MM.1S (cell line): ENCODE measurements at regions not wholly inside any gene's neighbourhood (a gene's known extent, or its start where the extent isn't known, plus 50 kb on each side); places are given as distances from the start of the nearest gene placed in this dataset.

Experiments
- DNase-seq: peaks from one replicate; pipeline ENCODE4 v3.0.0-alpha.2; 2015
- H2AFZ ChIP-seq: fragments of 300-600 bp; sonication (generic); 2 replicates; pipeline ENCODE4 v1.6.0; 2016; ENCODE audit warnings: antibody characterized with exemption, low read length
- H3F3A ChIP-seq: fragments of 300-600 bp; sonication (generic); 2 replicates; pipeline ENCODE4 v1.6.1; 2016; ENCODE audit warnings: mild to moderate bottlenecking, antibody characterized with exemption, low read length, moderate library complexity, mixed read lengths; ENCODE audit not compliant: insufficient read depth
- H3K27ac ChIP-seq: fragments of 300-600 bp; sonication (generic); 2 replicates; pipeline ENCODE4 v1.5.1; 2016; ENCODE audit warnings: mild to moderate bottlenecking, low read length
- H3K27me3 ChIP-seq: fragments of 300-600 bp; sonication (generic); replicated peaks from 2 replicates; pipeline ENCODE4 v1.6.0; 2016; ENCODE audit warnings: low read length; ENCODE audit not compliant: insufficient read depth
- H3K36me3 ChIP-seq: fragments of 300-600 bp; sonication (generic); replicated peaks from 2 replicates; pipeline ENCODE4 v1.6.1; 2016; ENCODE audit warnings: mild to moderate bottlenecking, low read length, mixed read lengths; ENCODE audit not compliant: insufficient read depth
- H3K4me1 ChIP-seq: fragments of 300-600 bp; sonication (generic); 2 replicates; pipeline ENCODE4 v1.6.1; 2016; ENCODE audit warnings: low read length, mixed read lengths
- H3K4me2 ChIP-seq: fragments of 300-600 bp; sonication (generic); 2 replicates; pipeline ENCODE4 v1.6.0; 2016; ENCODE audit warnings: low read depth, low read length
- H3K4me3 ChIP-seq: fragments of 300-600 bp; sonication (generic); 2 replicates; pipeline ENCODE4 v1.5.1; 2016; ENCODE audit warnings: low read length, mixed read lengths
- H3K79me2 ChIP-seq: fragments of 300-600 bp; sonication (generic); 2 replicates; pipeline ENCODE4 v1.6.1; 2016; ENCODE audit warnings: mixed run types, low read length, mixed read lengths
- H3K9ac ChIP-seq: fragments of 300-600 bp; sonication (generic); 2 replicates; pipeline ENCODE4 v1.6.1; 2016; ENCODE audit warnings: low read length, mixed read lengths
- H3K9me2 ChIP-seq: fragments of 300-600 bp; sonication (generic); replicated peaks from 2 replicates; pipeline ENCODE4 v1.6.1; 2016; ENCODE audit warnings: mild to moderate bottlenecking, low read length, mixed read lengths; ENCODE audit not compliant: insufficient read depth
- H3K9me3 ChIP-seq: fragments of 300-600 bp; sonication (generic); replicated peaks from 2 replicates; pipeline ENCODE4 v1.6.1; 2016; ENCODE audit warnings: mild to moderate bottlenecking, low read length, mixed read lengths; ENCODE audit not compliant: insufficient read depth
- H4K20me1 ChIP-seq: fragments of 300-600 bp; sonication (generic); 2 replicates; pipeline ENCODE4 v1.6.1; 2016; ENCODE audit warnings: mild to moderate bottlenecking, low read length, moderate library complexity, mixed read lengths; ENCODE audit not compliant: insufficient read depth
- EZH2 ChIP-seq: fragments of 300-600 bp; sonication (generic); optimal IDR thresholded peaks from 2 replicates; pipeline ENCODE3; 2017; ENCODE audit warnings: low read depth, mild to moderate bottlenecking, antibody characterized with exemption, low read length, mixed read lengths
- EZH2phosphoT487 ChIP-seq: fragments of 300-600 bp; sonication (generic); IDR thresholded peaks from 2 replicates; pipeline ENCODE4 v1.6.1; 2018; ENCODE audit warnings: antibody characterized with exemption, low read length
- TF ChIP-seq, protein P1 (sequence below): fragments of 300-600 bp; sonication (generic); IDR thresholded peaks from 2 replicates; pipeline ENCODE4 v1.5.1; 2016; ENCODE audit warnings: antibody characterized with exemption, low read length, mixed read lengths

DNA sequence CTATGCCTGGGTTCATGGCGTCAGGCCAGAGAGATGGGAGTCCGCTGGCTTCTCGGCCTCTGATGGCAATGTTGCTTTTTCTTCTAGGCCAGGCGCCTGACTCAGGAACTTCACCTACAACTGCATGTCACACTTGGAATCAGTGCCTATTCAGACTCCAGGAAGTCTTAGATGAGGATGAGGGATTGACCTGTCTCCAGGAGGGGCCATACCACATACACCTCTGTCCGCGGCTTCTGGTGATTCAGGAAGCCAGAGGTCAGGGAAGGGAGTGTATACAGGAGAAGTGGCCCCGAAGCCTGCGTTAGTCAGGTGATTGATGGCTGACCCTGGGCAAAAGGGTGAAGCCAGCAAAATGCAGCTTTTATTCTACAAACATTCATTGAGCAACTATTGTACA lies 109.1 kb upstream of the RMDN2 start:
- no peaks in the 10 kb centered on the region for H3K79me2 ChIP-seq
- no peak overlapping the region for H3K27ac ChIP-seq
- H3K36me3 ChIP-seq, result no peaks in the 10 kb centered on the region
- H4K20me1 ChIP-seq, result no peaks in the 10 kb centered on the region
- H3K4me2 ChIP-seq, result no peak overlapping the region
- H3K9me3 ChIP-seq, result no peaks in the 10 kb centered on the region
- no peaks in the 10 kb centered on the region for H3K9me2 ChIP-seq
- TF ChIP-seq, protein P1, sequence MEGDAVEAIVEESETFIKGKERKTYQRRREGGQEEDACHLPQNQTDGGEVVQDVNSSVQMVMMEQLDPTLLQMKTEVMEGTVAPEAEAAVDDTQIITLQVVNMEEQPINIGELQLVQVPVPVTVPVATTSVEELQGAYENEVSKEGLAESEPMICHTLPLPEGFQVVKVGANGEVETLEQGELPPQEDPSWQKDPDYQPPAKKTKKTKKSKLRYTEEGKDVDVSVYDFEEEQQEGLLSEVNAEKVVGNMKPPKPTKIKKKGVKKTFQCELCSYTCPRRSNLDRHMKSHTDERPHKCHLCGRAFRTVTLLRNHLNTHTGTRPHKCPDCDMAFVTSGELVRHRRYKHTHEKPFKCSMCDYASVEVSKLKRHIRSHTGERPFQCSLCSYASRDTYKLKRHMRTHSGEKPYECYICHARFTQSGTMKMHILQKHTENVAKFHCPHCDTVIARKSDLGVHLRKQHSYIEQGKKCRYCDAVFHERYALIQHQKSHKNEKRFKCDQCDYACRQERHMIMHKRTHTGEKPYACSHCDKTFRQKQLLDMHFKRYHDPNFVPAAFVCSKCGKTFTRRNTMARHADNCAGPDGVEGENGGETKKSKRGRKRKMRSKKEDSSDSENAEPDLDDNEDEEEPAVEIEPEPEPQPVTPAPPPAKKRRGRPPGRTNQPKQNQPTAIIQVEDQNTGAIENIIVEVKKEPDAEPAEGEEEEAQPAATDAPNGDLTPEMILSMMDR, result no peak
- no peak for TF ChIP-seq EZH2
- no peak for TF ChIP-seq EZH2phosphoT487
- H3K27me3 ChIP-seq, result no peaks in the 10 kb centered on the region
- no peak overlapping the region for H3K4me3 ChIP-seq
- no peak overlapping the region for H3K9ac ChIP-seq
- no peaks in the 10 kb centered on the region for H3K4me1 ChIP-seq
- DNase-seq, result no peak
- no peaks in the 10 kb centered on the region for H3F3A ChIP-seq
- no peak overlapping the region for H2AFZ ChIP-seq

DNA sequence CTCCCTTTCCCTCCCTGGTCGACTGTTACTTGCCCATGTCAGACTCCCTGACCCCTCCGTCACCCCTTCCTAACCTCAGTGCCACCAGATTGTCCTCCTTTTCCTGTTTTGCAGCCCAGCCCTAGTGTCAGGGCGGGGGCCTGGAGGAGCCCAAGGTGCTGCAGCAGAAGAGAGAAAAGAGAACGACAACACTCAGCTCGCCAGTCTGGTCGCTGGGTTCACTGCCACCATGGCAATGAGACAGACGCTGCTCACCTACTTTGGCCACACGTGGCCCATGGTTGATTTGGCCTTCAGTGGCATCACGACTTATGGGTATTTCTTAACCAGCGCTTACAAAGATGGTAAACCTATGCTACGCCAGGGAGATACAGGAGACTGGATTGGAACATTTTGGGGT lies 108.4 kb upstream of the RMDN2 start:
- TF ChIP-seq EZH2phosphoT487 (no peak), EZH2 (no peak)
- TF ChIP-seq, protein P1, result no peak
- H3K4me1 ChIP-seq, result no peaks in the 10 kb centered on the region
- H3K4me3 ChIP-seq, result no peak overlapping the region
- no peak overlapping the region for H3K9ac ChIP-seq
- no peaks in the 10 kb centered on the region for H4K20me1 ChIP-seq
- no peaks in the 10 kb centered on the region for H3K36me3 ChIP-seq
- H3F3A ChIP-seq, result no peaks in the 10 kb centered on the region
- H3K4me2 ChIP-seq, result no peak overlapping the region
- DNase-seq, result no peak
- no peaks in the 10 kb centered on the region for H3K79me2 ChIP-seq
- H3K9me2 ChIP-seq, result no peaks in the 10 kb centered on the region
- H2AFZ ChIP-seq, result no peak overlapping the region
- H3K27ac ChIP-seq, result no peak overlapping the region
- no peaks in the 10 kb centered on the region for H3K9me3 ChIP-seq
- no peaks in the 10 kb centered on the region for H3K27me3 ChIP-seq

DNA sequence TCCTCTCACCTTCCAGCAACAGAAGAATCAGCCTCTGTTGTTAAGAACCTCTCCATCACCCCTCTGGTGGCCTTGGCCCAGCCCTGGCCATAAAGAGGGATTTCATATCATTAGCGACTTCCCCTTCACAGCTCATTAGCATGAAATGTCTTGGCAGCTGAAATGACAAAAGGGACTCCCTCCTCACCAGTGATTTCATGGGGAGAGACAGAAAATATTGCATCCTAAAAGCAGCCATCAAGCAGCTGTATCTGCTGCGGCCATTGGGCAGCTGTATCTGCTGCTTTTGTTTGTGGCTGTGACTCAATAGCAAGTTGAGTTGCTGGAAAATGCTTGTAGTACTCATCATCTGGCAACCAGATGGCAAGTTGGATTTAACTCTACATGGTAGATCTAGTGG lies 105.9 kb upstream of the RMDN2 start:
- DNase-seq, result no peak
- 0 out of 2 replicates have a peak, but pooled peaks cover 3% of the 10 kb centered on the region for H3K4me1 ChIP-seq
- no peak overlapping the region for H2AFZ ChIP-seq
- no peaks in the 10 kb centered on the region for H3F3A ChIP-seq
- H3K9me2 ChIP-seq, result no peaks in the 10 kb centered on the region
- H3K79me2 ChIP-seq, result no peaks in the 10 kb centered on the region
- H3K4me2 ChIP-seq, result no peak overlapping the region
- no peaks in the 10 kb centered on the region for H3K36me3 ChIP-seq
- no peaks in the 10 kb centered on the region for H3K9me3 ChIP-seq
- no peak overlapping the region for H3K27ac ChIP-seq
- H3K4me3 ChIP-seq, result no peak overlapping the region
- H3K9ac ChIP-seq, result no peak overlapping the region
- H4K20me1 ChIP-seq, result no peaks in the 10 kb centered on the region
- TF ChIP-seq, protein P1, result no peak
- no peak for TF ChIP-seq EZH2phosphoT487
- no peak for TF ChIP-seq EZH2
- no peaks in the 10 kb centered on the region for H3K27me3 ChIP-seq
